GM18907 (cell line): ENCODE measurements at regions not wholly inside any gene's neighbourhood (a gene's known extent, or its start where the extent isn't known, plus 50 kb on each side); places are given as distances from the start of the nearest gene placed in this dataset.
A peak's percentile ranks its signal among the peaks of the same experiment; 100 is the strongest.
"Not testable (repeated sequence)": the region's sequence is repeated elsewhere in the genome, so short reads cannot be mapped to it uniquely, and the experiment has no call there.

ENCODE experiments used
- ATAC-seq: cut with Tn5 transposase; IDR thresholded peaks from one replicate; pipeline ENCODE4 v1.9.1; 2021; ENCODE audit warnings: mild to moderate bottlenecking, moderate library complexity; ENCODE audit not compliant: unreplicated experiment

GRCh38 chrX:155819966-155820491 is 61.1 kb upstream of the VAMP7 start:
- ATAC-seq: peak; percentile 56

GRCh38 chrX:155819525-155819924 is 61.6 kb upstream of the VAMP7 start:
- ATAC-seq: no peak

DNA sequence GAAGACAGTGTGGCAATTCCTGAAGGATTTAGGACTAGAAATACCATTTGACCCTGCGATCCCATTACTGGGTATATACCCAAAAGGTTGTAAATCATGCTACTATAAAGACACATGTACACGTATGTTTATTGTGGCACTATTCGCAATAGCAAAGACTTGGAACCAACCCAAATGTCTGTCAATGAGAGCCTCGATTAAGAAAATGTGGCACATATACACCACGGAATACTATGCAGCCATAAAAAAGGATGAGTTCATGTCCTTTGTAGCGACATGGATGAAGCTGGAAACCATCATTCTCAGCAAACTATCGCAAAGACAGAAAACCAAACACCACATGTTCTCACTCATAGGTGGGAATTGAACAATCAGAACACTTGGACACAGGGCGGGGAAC is 66.8 kb upstream of the VAMP7 start:
- ATAC-seq: not testable (repeated sequence)

DNA sequence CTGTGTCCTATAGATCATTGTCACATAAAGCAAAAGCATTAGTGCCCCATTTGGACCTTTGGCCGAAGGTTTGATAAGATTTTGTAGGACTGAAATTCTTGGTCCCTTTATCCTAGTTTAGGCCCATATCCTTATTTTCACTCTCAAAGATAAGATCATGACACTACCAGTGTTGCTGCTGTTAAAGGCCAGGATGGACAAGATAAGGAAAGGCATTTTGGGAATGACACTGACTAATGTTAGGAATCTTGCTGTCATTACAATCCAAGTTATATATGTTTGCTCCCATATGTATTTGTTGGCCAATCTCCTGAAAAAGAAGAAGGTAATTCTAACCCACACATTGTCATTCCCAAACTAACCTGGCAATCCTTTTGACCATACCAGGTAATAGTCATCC is 101.3 kb upstream of the VAMP7 start:
- no peak for ATAC-seq

GRCh38 chrX:155778844-155779553 is 102.1 kb upstream of the VAMP7 start:
- no peak for ATAC-seq

- ATAC-seq: no peak
Observed at GRCh38 chrX:155774387-155774786, 106.8 kb upstream of the VAMP7 start.

DNA sequence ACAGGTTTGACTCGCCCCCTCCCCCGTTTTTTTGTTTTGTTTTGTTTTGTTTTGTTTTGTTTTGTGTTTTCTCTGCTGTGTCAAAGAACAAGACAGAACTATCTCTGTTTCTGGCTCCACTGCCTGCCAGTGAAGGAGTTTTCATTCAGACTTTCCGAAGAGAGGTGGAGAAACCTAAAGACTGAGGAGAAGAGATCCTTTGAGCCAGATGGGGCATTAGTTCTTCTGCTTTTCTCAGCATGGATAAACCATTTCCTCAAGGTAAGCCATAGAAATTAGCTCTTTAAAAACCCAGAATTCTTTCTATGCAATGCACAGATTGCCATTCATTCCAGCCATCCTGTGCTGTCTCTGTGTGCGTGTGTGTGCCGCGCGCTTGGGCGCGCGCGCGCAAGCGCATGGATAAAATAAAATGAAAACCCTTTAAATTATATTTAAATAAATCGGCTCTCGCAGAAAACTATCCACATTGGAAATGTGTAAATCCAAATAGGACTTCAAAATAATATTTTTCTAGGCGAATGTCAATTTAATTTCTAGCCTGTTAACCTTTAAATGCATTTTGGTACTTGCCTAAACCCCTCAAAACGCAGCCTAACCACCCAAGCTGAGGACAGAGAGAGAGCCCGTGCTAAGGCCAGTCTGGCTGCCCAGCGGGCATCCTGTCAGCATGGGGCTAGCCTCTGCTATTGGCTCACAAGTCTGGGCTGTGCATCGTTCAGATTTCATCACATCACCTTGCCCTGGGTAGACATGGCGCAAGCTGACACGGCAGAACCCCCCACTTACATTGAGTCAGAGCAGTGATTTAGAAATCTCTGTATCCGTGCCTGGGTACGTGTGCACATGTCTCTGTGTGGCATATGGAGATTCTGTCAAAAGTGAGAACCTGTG is 113.0 kb upstream of the VAMP7 start:
- no peak for ATAC-seq

DNA sequence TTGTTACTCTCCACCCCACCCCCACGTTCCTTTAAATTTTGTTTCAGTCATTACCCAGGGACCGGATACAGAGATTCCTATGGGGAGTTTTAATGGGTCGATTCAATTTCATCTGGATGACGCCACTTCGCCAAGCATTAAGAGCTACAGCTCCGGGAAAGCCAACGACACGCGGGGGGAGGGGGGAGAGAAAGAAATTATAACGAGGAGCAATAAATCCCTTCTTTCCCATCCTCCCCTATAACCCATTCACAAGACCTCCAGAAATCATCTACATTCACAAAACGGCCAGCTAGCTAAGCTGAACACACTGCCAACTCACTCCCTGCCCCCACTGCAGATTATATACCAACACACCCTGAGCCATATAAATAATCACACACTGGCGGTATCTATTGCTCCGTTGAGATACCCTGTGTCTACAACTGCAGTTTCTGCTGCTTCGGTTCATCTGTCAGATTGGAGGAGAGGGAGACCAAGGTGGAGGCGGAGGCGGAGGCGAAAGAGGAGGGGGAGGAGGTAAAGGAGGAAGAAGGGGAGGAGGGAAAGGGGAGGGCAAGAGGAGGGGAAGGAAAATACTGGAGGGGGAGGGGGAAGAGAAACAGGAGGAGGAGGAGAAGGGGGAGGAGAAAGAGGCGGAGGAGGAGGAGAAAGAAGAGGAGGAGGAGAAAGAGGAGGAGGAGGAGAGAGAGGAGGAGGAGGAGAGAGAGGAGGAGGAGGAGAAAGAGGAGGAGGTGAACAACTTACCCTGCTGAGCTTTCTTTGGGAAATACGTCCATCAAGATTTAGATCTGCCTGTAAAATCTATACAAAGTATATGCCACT is 113.9 kb upstream of the VAMP7 start:
- ATAC-seq: no peak

- ATAC-seq: no peak
Observed at GRCh38 chrX:155766321-155766720, 114.8 kb upstream of the VAMP7 start.

GRCh38 chrX:155761185-155761584 is 120.0 kb upstream of the VAMP7 start:
- no peak for ATAC-seq

GRCh38 chrX:155757046-155757759 is 123.9 kb upstream of the VAMP7 start:
- ATAC-seq: no peak

GRCh38 chrX:155755706-155756337 is 125.3 kb upstream of the VAMP7 start:
- ATAC-seq: no peak

DNA sequence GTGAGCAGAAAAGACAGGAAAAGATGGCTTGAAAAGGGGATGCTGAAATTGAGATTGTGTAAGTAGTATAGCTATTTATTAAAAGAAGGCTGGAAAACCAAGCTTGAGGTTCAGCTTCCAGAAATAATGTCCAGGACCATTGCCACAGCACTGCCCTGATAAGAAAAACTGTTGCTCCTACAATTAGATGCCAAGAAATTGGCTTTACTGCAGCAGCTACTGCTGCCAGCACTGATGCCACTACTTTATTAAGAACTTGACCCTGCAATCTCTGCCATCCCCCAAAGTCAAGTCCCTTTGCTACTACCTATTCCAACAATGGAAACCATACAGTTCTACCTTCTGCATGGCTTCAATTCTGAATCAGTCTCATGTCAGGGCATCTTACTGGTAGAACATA is 130.0 kb upstream of the VAMP7 start:
- no peak for ATAC-seq

GRCh38 chrX:155747520-155747919 is 133.6 kb upstream of the VAMP7 start:
- ATAC-seq: no peak

DNA sequence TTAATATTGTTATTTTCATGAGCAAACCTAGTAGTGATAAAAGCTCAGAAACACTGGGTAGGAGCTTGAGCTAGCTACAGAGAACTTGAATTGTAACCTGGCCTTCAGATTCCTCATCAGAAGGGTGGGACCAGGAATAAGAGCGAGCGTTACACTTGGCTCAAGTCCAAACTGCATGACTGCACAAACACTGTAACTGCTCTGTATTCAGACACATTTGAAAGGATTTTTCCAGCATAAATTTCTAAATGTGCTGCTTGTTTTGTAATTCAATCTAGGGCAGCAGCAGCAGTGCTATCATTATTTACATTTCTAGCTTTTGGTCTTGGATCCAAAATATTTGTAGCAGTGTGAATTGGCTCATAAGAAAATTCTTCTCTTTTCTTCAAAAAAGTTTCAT is 133.0 kb upstream of the TMLHE start:
- ATAC-seq: no peak

GRCh38 chrX:155744534-155744933 is 131.8 kb upstream of the TMLHE start:
- no peak for ATAC-seq

DNA sequence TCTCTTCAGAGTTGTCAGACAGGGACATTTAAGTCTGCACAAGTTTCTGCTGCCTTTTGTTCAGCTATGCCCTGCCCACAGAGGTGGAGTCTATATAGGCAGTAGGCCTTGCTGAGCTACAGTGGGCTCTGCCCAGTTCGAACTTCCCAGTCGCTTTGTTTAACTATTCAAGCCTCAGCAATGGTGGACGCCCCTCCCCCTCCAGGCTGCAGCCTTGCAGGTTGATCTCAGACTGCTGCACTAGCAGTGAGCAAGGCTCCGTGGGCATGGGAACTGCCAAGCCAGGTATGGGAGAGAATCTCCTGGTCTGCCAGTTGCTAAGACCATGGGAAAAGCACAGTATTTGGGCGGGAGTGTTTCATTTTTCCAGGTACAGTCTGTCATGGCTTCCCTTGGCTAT is 115.6 kb upstream of the TMLHE start:
- not testable (repeated sequence) for ATAC-seq

- ATAC-seq: no peak
Observed at GRCh38 chrX:155718972-155719586, 106.3 kb upstream of the TMLHE start.

DNA sequence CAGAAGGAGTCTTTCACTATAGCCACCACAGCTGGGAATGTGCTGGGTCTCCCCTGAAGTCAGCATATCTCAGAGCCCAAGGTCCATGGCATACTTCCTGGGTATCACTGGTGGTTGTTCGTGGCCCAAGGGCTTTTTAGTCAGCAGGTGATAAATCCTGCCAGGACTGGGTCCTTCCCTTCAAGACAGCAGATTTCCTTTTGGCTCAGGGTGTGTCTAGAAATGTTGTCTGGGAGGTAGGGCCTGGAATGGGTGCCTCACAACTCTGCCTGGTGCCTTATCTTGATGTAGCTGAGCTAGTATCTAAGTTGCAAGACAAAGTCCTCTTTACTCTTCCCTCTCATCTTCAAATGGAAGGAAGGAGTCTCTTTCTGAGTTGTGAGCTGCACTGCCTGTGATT is 102.4 kb upstream of the TMLHE start:
- ATAC-seq: no peak

DNA sequence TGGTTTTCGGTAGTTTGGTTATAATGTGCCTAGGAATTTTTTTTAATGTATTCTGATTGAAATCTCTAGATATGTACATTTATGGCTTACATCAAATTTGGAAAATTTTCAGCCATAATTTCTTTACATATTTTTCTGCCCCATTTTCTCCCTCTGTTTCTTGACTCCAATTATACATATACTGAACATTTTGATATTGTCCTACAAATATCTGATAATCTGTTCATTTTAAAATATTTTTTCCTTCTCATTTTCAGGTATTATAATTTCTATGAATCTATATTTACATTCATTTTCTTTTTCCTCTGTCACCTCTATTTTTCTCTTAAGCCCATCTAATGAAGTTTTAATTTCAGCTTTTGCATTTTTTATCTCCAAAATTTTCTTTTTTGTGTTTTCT is 82.7 kb upstream of the TMLHE start:
- no peak for ATAC-seq
